Caco-2 (cell line): ENCODE measurements at regions not wholly inside any gene's neighbourhood (a gene's known extent, or its start where the extent isn't known, plus 50 kb on each side); places are given as distances from the start of the nearest gene placed in this dataset.

Experiments
- BruUV-seq: library from RNA; stranded (reverse); fragments of 400-500 nt; replicated peaks from 2 replicates; lab custom pipeline; 2021; lab: Mats Ljungman, UMichigan
- CTCF ChIA-PET: fragments of 300-600 bp; sonication (Branson Sonifier 250); formaldehyde crosslinking; loops from one replicate; lab custom pipeline; 2022; ENCODE audit warnings: antibody characterized with exemption; lab: Charles Lee
- POLR2A ChIA-PET: fragments of 300-600 bp; sonication (Branson Sonifier 250); formaldehyde crosslinking; loops from one replicate; lab custom pipeline; 2022; ENCODE audit warnings: antibody characterized with exemption; lab: Charles Lee
- DNase-seq, 2 experiments: peaks; one replicate each; pipeline versions ENCODE4 v3.0.0 to v3.0.0-alpha.2; 2020 to 2022
- H3K27me3 ChIP-seq: replicated peaks from 2 replicates; pipeline ENCODE4 v1.6.0; 2011; ENCODE audit warnings: low read length; ENCODE audit not compliant: control insufficient read depth, insufficient read depth
- H3K36me3 ChIP-seq: 2 replicates; pipeline ENCODE4 v1.5.1; 2011; ENCODE audit warnings: low read length; ENCODE audit not compliant: control insufficient read depth, insufficient read depth
- H3K4me1 ChIP-seq: fragments of 250-450 bp; sonication (Bioruptor Pico); 2 replicates; pipeline ENCODE4 v1.5.1; 2020; ENCODE audit warnings: mild to moderate bottlenecking
- H3K4me3 ChIP-seq: 2 replicates; pipeline ENCODE4 v1.5.1; 2011; ENCODE audit warnings: low read depth, mild to moderate bottlenecking, control low read depth, low read length
- H3K9me3 ChIP-seq: fragments of 250-450 bp; sonication (Bioruptor Pico); 2 replicates; pipeline ENCODE4 v1.5.1; 2020; ENCODE audit warnings: mild to moderate bottlenecking, moderate library complexity
- H3K27ac Mint-ChIP-seq: one replicate; pipeline ENCODE4 v1.8.0; 2022; ENCODE audit warnings: mixed read lengths; ENCODE audit not compliant: unreplicated experiment
- H3K27me3 Mint-ChIP-seq: one replicate; pipeline ENCODE4 v1.8.0; 2022; ENCODE audit warnings: mixed read lengths; ENCODE audit not compliant: insufficient read depth, unreplicated experiment
- H3K36me3 Mint-ChIP-seq: one replicate; pipeline ENCODE4 v1.8.0; 2022; ENCODE audit warnings: mild to moderate bottlenecking, mixed read lengths; ENCODE audit not compliant: insufficient read depth, unreplicated experiment
- H3K4me1 Mint-ChIP-seq: one replicate; pipeline ENCODE4 v1.8.0; 2022; ENCODE audit warnings: low read depth, mixed read lengths; ENCODE audit not compliant: unreplicated experiment
- H3K4me3 Mint-ChIP-seq: one replicate; pipeline ENCODE4 v1.8.0; 2022; ENCODE audit warnings: mild to moderate bottlenecking, moderate library complexity, mixed read lengths; ENCODE audit not compliant: unreplicated experiment
- H3K9me3 Mint-ChIP-seq: one replicate; pipeline ENCODE4 v1.8.0; 2022; ENCODE audit warnings: mixed read lengths; ENCODE audit not compliant: unreplicated experiment
- intact Hi-C: fragments of 100-400 bp; cut with micrococcal nuclease; formaldehyde crosslinking; loops from one replicate; pipeline ENCODE4 v1.10.0; 2022; ENCODE audit not compliant: unreplicated experiment
- TF ChIP-seq, protein P1 (sequence below), 2 experiments: fragments of 200-600 bp in 1 of 2; IDR thresholded peaks; 1 replicate in 1 of 2; 2 replicates in 1 of 2; pipeline versions ENCODE4 v1.5.1 to v1.8.0; 2011 to 2022; ENCODE audit warnings: antibody characterized with exemption in 1 of 2, control low read depth in 1 of 2, inconsistent platforms in 1 of 2, low read depth in 1 of 2, low read length in 1 of 2, mild to moderate bottlenecking in 1 of 2, moderate library complexity in 1 of 2; ENCODE audit not compliant: insufficient read depth in 1 of 2, severe bottlenecking in 1 of 2, unreplicated experiment in 1 of 2

DNA sequence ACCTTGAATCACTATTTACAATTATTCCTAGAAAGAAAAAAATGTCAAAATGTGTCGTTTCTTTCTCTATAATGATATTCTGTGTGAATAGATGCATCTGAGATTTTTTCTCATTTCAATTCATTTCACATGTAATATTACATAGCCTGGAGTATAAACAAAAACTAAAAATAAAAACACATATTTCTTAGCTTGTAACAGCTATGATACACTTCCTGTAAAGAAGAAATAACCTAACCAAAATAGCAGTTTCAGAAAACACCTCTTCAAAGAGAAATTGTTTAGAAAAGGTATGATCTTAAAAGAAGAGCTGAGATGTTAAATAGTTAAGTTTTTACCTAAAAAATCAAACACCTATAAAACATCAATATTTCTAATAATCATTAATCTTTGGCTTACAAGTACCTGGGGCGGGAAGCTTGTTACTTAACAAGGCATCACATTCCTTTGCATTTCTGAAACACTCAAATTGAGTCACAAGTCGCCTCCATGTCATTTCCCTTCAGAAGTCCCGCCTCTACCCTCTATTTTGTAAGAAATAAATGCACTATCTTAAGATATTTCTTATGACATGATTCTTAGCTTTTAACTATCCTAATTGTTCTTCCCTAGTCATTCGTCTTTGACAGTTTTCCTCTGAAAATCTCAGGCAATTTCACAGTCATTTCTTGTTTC lies 76.5 kb downstream of the PCDH18 start:
- peaks cover 9% of the 10 kb centered on the region for H3K9me3 Mint-ChIP-seq
- CTCF ChIA-PET = no interaction called here
- Histone ChIP-seq H3K27me3 (no peaks in the 10 kb centered on the region), H3K36me3 (no peaks in the 10 kb centered on the region), H3K9me3 (no peaks in the 10 kb centered on the region), H3K4me3 (no peak overlapping the region), H3K4me1 (no peaks in the 10 kb centered on the region)
- BruUV-seq = no TSS peak
- no peak overlapping the region for H3K4me3 Mint-ChIP-seq
- no peaks in the 10 kb centered on the region for H3K4me1 Mint-ChIP-seq
- no peaks in the 10 kb centered on the region for H3K36me3 Mint-ChIP-seq
- TF ChIP-seq, protein P1, sequence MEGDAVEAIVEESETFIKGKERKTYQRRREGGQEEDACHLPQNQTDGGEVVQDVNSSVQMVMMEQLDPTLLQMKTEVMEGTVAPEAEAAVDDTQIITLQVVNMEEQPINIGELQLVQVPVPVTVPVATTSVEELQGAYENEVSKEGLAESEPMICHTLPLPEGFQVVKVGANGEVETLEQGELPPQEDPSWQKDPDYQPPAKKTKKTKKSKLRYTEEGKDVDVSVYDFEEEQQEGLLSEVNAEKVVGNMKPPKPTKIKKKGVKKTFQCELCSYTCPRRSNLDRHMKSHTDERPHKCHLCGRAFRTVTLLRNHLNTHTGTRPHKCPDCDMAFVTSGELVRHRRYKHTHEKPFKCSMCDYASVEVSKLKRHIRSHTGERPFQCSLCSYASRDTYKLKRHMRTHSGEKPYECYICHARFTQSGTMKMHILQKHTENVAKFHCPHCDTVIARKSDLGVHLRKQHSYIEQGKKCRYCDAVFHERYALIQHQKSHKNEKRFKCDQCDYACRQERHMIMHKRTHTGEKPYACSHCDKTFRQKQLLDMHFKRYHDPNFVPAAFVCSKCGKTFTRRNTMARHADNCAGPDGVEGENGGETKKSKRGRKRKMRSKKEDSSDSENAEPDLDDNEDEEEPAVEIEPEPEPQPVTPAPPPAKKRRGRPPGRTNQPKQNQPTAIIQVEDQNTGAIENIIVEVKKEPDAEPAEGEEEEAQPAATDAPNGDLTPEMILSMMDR (IDR thresholded peaks at IDR 0.05; ENCODE audit: insufficient read depth in 1 of 2, low read depth in 1 of 2, low read length in 1 of 2, severe bottlenecking in 1 of 2, unreplicated experiment in 1 of 2) = no peak
- no peak overlapping the region for H3K27ac Mint-ChIP-seq
- intact Hi-C loops = no loop called here
- DNase-seq = no peak
- no peaks in the 10 kb centered on the region for H3K27me3 Mint-ChIP-seq
- POLR2A ChIA-PET = no interaction called here

DNA sequence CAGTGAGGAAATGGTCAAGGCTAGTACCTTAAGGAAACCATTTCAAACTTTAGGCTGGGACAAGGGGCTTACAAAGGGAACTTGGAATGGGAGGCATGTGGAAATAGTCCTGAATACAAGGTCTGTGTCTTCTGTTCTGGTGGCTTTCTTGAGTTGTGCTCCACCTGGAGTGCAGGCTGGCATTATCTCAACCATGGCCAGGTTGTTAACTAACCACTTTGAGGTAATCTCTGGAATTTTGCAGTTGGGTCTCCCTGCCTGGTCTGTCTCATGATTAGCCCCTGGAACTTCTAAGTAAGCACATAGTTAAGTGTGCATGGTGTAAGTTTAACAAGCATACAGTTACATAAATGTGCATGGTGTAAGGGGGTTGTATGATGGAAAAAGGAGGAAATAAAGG lies 77.5 kb downstream of the PCDH18 start:
- POLR2A ChIA-PET = no interaction called here
- BruUV-seq = no TSS peak
- H3K27me3 Mint-ChIP-seq = no peaks in the 10 kb centered on the region
- H3K4me3 ChIP-seq = no peak overlapping the region
- TF ChIP-seq, protein P1 (IDR thresholded peaks at IDR 0.05; ENCODE audit: insufficient read depth in 1 of 2, low read depth in 1 of 2, low read length in 1 of 2, severe bottlenecking in 1 of 2, unreplicated experiment in 1 of 2) = no peak
- no peaks in the 10 kb centered on the region for H3K36me3 ChIP-seq
- H3K36me3 Mint-ChIP-seq = no peaks in the 10 kb centered on the region
- no peak overlapping the region for H3K27ac Mint-ChIP-seq
- H3K27me3 ChIP-seq = no peaks in the 10 kb centered on the region
- H3K4me1 Mint-ChIP-seq = no peaks in the 10 kb centered on the region
- no peak overlapping the region for H3K4me3 Mint-ChIP-seq
- no peaks in the 10 kb centered on the region for H3K9me3 ChIP-seq
- H3K4me1 ChIP-seq = no peaks in the 10 kb centered on the region
- CTCF ChIA-PET = no interaction called here
- intact Hi-C loops = no loop called here
- no peak for DNase-seq
- peaks cover 9% of the 10 kb centered on the region for H3K9me3 Mint-ChIP-seq

DNA sequence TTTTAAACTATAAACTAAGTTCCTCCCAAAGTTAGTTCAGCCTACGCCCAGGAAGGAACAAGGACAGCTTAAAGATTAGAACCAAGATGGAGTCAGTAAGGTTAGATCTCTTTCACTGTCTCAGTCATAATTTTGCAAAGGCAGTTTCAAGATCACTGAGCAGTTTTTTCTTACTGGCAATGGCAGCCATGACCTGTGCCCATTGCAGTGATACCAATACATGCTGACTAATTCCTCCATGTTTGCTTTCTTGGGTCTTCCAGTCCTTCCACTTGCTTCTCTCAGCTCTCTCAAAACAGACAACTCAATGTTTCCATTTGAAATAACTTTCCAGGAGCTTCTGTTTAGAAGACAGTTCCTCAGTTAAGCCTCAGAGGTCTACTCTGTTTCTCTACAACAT lies 79.5 kb downstream of the PCDH18 start:
- no peak overlapping the region for H3K4me3 ChIP-seq
- POLR2A ChIA-PET = no interaction called here
- no TSS peak for BruUV-seq
- H3K27me3 ChIP-seq = no peaks in the 10 kb centered on the region
- CTCF ChIA-PET = no interaction called here
- intact Hi-C loops = no loop called here
- H3K9me3 Mint-ChIP-seq = peaks cover 9% of the 10 kb centered on the region
- no peak overlapping the region for H3K27ac Mint-ChIP-seq
- no peak overlapping the region for H3K4me3 Mint-ChIP-seq
- no peaks in the 10 kb centered on the region for H3K27me3 Mint-ChIP-seq
- no peaks in the 10 kb centered on the region for H3K4me1 Mint-ChIP-seq
- H3K36me3 ChIP-seq = no peaks in the 10 kb centered on the region
- no peak for DNase-seq
- TF ChIP-seq, protein P1 (IDR thresholded peaks at IDR 0.05; ENCODE audit: insufficient read depth in 1 of 2, low read depth in 1 of 2, low read length in 1 of 2, severe bottlenecking in 1 of 2, unreplicated experiment in 1 of 2) = no peak
- no peaks in the 10 kb centered on the region for H3K9me3 ChIP-seq
- no peaks in the 10 kb centered on the region for H3K4me1 ChIP-seq
- no peaks in the 10 kb centered on the region for H3K36me3 Mint-ChIP-seq
